Astrocyte of the cerebellum (primary cell): ENCODE measurements at regions not wholly inside any gene's neighbourhood (a gene's known extent, or its start where the extent isn't known, plus 50 kb on each side); places are given as distances from the start of the nearest gene placed in this dataset.
A peak's percentile ranks its signal among the peaks of the same experiment; 100 is the strongest.
"Not testable (repeated sequence)": the region's sequence is repeated elsewhere in the genome, so short reads cannot be mapped to it uniquely, and the experiment has no call there.

Experiments used
- DNase-seq: peaks from one replicate; pipeline ENCODE4 v3.0.0-alpha.2; 2011; ENCODE audit warnings: low read depth
- H3K4me3 ChIP-seq: 2 replicates; pipeline ENCODE4 v1.5.1; 2011; ENCODE audit warnings: mild to moderate bottlenecking, low read depth, low read length, moderate library complexity
- in situ Hi-C: cut with HindIII; loops from 2 replicates; pipeline ENCODE4 v1.10.0; 2017; ENCODE audit warnings: low sequenced_read_pairs

DNA sequence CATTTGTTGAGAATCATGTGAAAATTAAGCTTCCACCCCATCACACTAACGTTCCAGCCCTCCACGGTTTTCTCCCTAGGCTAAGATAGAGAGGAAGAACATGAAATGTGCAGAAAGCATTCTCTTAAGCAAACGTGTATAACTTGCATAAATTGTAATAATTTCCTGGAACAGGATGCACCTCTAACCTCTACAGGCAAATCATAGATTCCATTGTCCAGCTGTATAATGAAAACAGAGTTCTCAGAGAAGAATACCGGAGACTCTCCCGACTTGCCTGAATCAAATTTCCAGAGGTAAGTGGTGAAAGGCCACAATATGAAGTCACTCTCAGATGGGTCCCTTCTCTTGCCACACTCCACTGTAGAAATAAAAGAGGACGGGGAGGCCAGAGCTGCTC lies 87.7 kb downstream of the PPIAL4A start:
- in situ Hi-C loops, H3K4me3 ChIP-seq, DNase-seq: not testable (repeated sequence)

DNA sequence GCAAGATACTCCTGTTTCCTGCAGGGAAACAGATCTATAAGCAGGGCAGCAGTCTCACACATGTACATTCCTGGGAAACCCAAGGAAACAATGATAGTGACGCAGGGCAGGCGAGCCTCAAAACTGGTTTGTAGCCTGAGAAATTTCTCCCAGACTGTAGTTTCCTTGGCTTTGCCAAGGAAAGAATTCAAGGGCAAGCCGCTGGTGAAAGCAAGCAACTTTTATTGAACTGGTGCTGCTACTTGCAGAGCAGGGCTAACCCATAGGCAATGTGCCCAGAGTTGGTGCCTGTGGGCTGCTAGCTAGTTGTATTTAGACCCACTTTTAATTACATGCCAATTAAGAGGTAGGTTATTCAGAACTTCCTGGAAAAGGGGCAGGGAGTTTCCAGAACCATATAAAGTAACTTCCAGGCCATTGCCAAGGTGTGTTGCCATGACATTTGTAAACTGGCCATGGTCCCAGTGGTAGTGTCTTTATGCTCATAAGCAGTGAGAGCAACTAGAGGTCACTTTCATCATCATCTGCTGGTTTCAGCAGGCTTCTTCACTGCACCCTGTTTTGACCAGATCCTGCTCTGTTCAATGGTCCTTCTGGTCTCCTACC lies 92.0 kb downstream of the PPIAL4A start:
- in situ Hi-C loops, H3K4me3 ChIP-seq, DNase-seq: not testable (repeated sequence)

- H3K4me3 ChIP-seq, DNase-seq, in situ Hi-C loops: not testable (repeated sequence)
These were observed 105.0 kb downstream of the PPIAL4A start for GRCh38 chr1:120994614-120995013.

DNA sequence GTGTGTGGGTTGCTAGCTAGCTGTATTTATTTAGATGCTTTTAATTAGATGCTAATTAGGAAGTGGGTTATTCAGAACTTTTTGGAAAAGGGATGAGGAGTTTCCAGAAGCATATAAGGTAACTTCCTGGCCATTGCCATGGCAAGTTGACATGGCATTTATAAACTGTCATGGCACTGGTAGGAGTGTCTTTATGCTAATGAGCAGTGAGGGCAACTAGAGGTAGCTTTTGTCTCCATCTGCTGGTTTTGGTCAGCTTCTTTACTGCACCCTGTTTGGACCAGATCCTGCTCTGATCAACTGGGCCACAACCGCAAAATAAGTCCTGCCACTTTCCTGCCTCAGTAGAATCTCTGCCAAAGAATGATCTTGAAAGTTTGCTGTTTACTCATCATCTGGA lies 105.5 kb downstream of the PPIAL4A start:
- DNase-seq: not testable (repeated sequence)

DNA sequence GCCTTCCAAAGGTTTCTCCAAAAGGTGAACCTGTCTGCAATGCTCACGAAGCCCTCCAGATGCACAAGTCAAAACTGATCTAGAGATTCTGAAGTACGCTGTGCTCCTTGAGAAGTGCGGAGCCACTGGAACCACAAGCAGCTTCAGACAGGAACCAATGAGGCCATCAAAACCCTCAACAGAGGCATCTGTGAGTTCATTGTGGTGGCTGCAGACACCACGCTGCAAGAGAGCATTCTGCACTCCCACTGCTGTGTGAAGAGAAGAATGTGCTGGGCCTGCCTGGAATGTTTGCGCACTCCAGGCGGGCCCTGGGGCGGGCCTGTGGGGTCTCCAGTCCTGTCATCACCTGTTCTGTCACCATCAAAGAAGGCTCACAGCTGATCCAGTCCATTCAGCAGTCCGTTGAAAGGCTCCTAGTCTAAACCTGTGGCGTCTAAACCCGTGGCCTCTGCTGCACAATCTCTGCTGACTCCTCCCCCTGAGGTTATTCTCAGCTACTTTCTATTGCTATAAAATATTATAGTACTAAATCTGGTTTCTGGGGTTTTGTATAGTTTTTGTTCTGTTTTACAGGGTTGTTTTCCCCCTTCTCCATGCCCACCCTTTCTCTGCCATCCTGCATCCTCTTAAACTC lies 111.6 kb downstream of the PPIAL4A start:
- H3K4me3 ChIP-seq, DNase-seq, in situ Hi-C loops: not testable (repeated sequence)

More for the DNA sequence above, 105.5 kb downstream of the PPIAL4A start:
- H3K4me3 ChIP-seq, in situ Hi-C loops: not testable (repeated sequence)

DNA sequence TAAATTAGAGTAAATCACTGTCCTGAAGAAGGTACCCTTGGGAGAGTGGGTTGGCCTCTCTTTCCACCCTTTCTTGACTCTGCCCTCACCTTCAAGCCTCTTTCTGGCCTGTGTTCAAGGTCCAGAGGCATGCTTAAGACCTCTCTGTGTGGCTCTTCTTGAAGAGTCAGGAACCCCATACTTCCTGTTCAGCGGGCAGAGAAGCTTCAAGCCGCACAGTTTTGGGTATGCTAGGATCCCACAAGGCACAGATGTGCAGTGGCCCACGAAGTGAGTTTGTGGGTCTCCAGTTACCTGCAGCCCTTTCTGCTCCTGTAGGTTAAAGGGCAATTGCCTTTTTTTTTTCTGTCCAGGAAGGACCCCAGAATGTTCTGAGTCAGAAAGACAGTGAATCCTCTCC lies 113.7 kb downstream of the PPIAL4A start:
- H3K4me3 ChIP-seq, DNase-seq, in situ Hi-C loops: not testable (repeated sequence)

GRCh38 chr1:121006826-121007225 lies 117.3 kb downstream of the PPIAL4A start:
- H3K4me3 ChIP-seq, DNase-seq, in situ Hi-C loops: not testable (repeated sequence)

GRCh38 chr1:121007755-121008154 lies 118.2 kb downstream of the PPIAL4A start:
- DNase-seq, in situ Hi-C loops, H3K4me3 ChIP-seq: not testable (repeated sequence)

- in situ Hi-C loops, DNase-seq, H3K4me3 ChIP-seq: not testable (repeated sequence)
These were observed 119.1 kb downstream of the PPIAL4A start for GRCh38 chr1:121008512-121009215.

- DNase-seq, H3K4me3 ChIP-seq, in situ Hi-C loops: not testable (repeated sequence)
These were observed 119.9 kb downstream of the PPIAL4A start for GRCh38 chr1:121009216-121010057.

DNA sequence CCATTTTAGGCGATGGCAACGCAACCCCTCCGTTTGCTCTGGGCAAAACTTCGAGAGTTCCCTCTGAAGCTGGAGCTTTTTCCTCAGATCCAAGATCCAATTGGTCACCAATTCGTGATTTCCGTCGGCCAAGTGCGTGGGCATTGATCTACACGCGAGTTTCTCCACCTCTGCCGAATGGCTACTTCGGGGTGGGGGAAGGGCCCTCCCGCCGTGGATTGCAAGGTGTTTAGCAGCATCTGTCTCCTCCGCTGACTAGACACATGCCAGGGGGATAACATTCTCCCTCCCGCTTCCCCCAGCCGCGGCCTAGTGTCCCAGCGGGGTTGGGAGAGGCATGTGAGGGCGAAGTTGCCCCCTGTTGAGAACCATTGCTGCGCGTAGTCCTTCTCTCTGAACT lies 120.6 kb downstream of the PPIAL4A start:
- DNase-seq, in situ Hi-C loops, H3K4me3 ChIP-seq: not testable (repeated sequence)

GRCh38 chr1:121013181-121013580 lies 123.6 kb downstream of the PPIAL4A start:
- H3K4me3 ChIP-seq, in situ Hi-C loops, DNase-seq: not testable (repeated sequence)

GRCh38 chr1:121016182-121017028 lies 126.8 kb downstream of the PPIAL4A start:
- H3K4me3 ChIP-seq, in situ Hi-C loops: not testable (repeated sequence)
- DNase-seq: peak; percentile 35
